ENCODE measurements at regions not wholly inside any gene's neighbourhood (a gene's known extent, or its start where the extent isn't known, plus 50 kb on each side); places are given as distances from the start of the nearest gene placed in this dataset.

DNA sequence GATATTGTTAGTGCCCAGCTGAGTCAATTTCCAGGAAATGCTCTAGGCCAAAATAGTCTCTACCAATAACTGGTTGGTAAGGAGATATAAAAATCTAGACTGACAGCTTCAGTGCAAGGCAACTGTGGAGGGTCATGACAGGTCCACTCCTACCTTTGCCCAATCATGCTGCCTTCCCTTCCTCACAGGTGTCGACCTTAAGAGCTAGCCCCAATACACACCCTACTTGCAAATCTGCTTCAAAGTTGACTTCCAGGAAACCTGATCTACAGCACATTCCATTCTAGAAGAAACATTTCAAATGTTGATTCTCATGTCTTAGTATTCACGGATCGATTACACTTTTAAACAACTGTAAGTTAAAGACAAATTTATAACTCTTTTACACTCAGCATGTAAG is 1455.5 kb downstream of the TECRL start:
- WGBS, 3 donors: 69 to 78% (median 72%) methylated on average over 3 of the region's 3 CpGs
- no peak overlapping the region for H3K4me3 ChIP-seq
- no peak overlapping the region for H3K27ac ChIP-seq

DNA sequence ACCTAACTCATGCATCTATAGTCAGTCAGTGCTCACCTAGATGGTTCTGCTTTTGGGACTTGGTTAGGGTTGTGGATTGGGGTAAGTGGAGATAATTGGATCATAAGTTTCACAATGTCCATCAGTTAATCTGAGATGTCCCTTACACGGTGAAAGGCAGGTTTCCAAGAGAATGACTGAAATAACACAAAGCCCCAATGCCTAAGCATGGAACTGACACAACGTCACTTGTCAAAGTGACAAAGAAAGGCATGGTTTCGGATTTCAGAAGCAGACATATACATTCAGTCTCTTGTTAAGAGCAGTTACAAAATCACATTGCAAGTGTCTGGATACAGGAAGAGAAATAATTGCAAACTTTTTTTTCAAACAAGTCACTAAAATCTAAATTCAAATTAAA is 1456.9 kb downstream of the TECRL start:
- 86 to 92% (median 91%) methylated on average over 3 of the region's 3 CpGs for WGBS, 3 donors
- no peaks in the 10 kb centered on the region for H3K36me3 ChIP-seq
- intact Hi-C loops (cut with DNase I): no loop called here
- DNase-seq: no peak
- TF ChIP-seq, protein P1, sequence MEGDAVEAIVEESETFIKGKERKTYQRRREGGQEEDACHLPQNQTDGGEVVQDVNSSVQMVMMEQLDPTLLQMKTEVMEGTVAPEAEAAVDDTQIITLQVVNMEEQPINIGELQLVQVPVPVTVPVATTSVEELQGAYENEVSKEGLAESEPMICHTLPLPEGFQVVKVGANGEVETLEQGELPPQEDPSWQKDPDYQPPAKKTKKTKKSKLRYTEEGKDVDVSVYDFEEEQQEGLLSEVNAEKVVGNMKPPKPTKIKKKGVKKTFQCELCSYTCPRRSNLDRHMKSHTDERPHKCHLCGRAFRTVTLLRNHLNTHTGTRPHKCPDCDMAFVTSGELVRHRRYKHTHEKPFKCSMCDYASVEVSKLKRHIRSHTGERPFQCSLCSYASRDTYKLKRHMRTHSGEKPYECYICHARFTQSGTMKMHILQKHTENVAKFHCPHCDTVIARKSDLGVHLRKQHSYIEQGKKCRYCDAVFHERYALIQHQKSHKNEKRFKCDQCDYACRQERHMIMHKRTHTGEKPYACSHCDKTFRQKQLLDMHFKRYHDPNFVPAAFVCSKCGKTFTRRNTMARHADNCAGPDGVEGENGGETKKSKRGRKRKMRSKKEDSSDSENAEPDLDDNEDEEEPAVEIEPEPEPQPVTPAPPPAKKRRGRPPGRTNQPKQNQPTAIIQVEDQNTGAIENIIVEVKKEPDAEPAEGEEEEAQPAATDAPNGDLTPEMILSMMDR (IDR thresholded peaks at IDR 0.05): no peak
- TF ChIP-seq EP300 (IDR thresholded peaks at IDR 0.05) (no peak), POLR2A (IDR thresholded peaks at IDR 0.05) (no peak)
- H3K4me3 ChIP-seq: no peak overlapping the region
- H3K27me3 ChIP-seq: no peaks in the 10 kb centered on the region
- no peaks in the 10 kb centered on the region for H3K4me1 ChIP-seq (ENCODE audit: insufficient read depth)
- no peak overlapping the region for H3K27ac ChIP-seq
- no peaks in the 10 kb centered on the region for H3K9me3 ChIP-seq

More for the DNA sequence above, 1455.5 kb downstream of the TECRL start:
- TF ChIP-seq EP300 (IDR thresholded peaks at IDR 0.05) (no peak), POLR2A (IDR thresholded peaks at IDR 0.05) (no peak)
- Histone ChIP-seq H3K9me3 (no peaks in the 10 kb centered on the region), H3K27me3 (no peaks in the 10 kb centered on the region), H3K36me3 (no peaks in the 10 kb centered on the region), H3K4me1 (ENCODE audit: insufficient read depth) (no peaks in the 10 kb centered on the region)
- DNase-seq: no peak
- intact Hi-C loops (cut with DNase I): no loop called here

DNA sequence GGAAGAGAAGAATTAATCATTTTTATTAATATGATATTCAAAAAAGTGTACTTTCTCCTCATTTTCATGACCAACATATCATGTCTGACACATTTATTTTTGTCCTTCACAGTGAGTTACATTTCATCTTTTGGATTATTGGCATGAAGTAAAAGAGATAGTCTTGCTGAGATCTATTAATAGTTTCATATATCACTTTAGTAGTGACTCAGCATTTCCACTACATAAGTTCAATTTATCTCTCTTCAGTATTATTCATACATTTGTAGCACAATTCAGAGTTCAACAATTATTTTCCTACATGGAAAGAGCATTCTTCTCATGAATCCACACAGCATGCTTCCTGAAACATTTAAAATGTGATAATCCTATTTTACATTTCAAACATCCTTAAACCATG is 1461.1 kb downstream of the TECRL start:
- no peak overlapping the region for H3K27ac ChIP-seq
- H3K36me3 ChIP-seq: no peaks in the 10 kb centered on the region
- no peaks in the 10 kb centered on the region for H3K9me3 ChIP-seq
- H3K27me3 ChIP-seq: no peaks in the 10 kb centered on the region
- intact Hi-C loops (cut with DNase I): no loop called here
- no peak overlapping the region for H3K4me3 ChIP-seq
- TF ChIP-seq EP300 (IDR thresholded peaks at IDR 0.05): no peak
- TF ChIP-seq POLR2A (IDR thresholded peaks at IDR 0.05): no peak
- TF ChIP-seq, protein P1 (IDR thresholded peaks at IDR 0.05): no peak
- no peak for DNase-seq
- no peaks in the 10 kb centered on the region for H3K4me1 ChIP-seq (ENCODE audit: insufficient read depth)

DNA sequence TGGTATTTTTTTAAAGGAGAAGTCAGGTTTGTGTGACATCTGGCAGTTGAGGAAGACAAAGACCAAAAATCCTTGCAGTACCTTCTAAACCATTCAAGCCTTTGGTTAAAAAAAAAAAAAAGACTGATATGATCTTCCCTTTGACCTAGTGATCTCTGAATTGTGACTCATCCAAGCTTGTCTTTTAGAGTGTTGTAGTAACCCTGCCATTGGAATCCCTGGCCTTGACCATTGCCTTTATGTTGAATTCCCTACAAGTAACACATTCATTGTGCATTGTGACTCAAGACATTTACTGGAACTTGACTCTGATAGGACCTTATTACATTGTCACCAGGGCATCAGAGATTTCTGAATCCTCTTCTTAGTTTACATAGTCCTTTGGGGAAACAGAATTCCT is 1469.0 kb downstream of the TECRL start:
- H3K4me1 ChIP-seq (ENCODE audit: insufficient read depth): no peaks in the 10 kb centered on the region
- no peak overlapping the region for H3K4me3 ChIP-seq
- no peak overlapping the region for H3K27ac ChIP-seq
- intact Hi-C loops (cut with DNase I): no loop called here
- no peaks in the 10 kb centered on the region for H3K36me3 ChIP-seq
- TF ChIP-seq, protein P1 (IDR thresholded peaks at IDR 0.05): no peak
- H3K9me3 ChIP-seq: no peaks in the 10 kb centered on the region
- no peak for DNase-seq
- H3K27me3 ChIP-seq: no peaks in the 10 kb centered on the region

DNA sequence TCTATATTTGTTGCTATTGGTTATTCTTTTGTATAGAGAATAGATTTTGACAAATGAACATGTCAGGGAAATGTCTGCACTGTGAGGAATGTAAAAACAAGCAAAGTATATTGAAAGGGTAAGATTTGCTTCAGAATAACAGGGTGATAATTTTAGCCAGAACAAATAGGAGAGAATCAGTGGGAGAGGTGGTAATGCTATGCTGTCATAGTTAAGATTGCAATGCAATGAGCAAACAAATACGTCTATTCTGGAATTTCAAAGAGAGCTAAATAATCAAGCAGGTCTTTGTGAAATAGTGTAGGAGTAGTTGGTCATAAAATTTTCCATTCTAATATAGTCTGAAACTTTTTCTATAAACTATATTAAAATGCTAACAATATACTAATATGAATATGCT is 1478.4 kb downstream of the TECRL start:
- Histone ChIP-seq H3K27ac (no peak overlapping the region), H3K36me3 (no peaks in the 10 kb centered on the region), H3K27me3 (no peaks in the 10 kb centered on the region), H3K4me1 (ENCODE audit: insufficient read depth) (no peaks in the 10 kb centered on the region), H3K9me3 (no peaks in the 10 kb centered on the region), H3K4me3 (no peak overlapping the region)
- WGBS, 3 donors: 23% methylated on average over 1 of the region's 1 CpG; no CpG with 5 or more reads in 1 of the 3 donors
- TF ChIP-seq POLR2A (IDR thresholded peaks at IDR 0.05): no peak
- TF ChIP-seq, protein P1 (IDR thresholded peaks at IDR 0.05): no peak
- TF ChIP-seq EP300 (IDR thresholded peaks at IDR 0.05): no peak
- intact Hi-C loops (cut with DNase I): no loop called here
- DNase-seq: no peak

Data from ovary (tissue), 7 donors.